HG02970 (cell line): ENCODE measurements at regions not wholly inside any gene's neighbourhood (a gene's known extent, or its start where the extent isn't known, plus 50 kb on each side); places are given as distances from the start of the nearest gene placed in this dataset.

ENCODE experiments used
- ATAC-seq: cut with Tn5 transposase; IDR thresholded peaks from one replicate; pipeline ENCODE4 v1.9.1; 2021; ENCODE audit warnings: mild to moderate bottlenecking, moderate library complexity, moderate number of reproducible peaks; ENCODE audit not compliant: unreplicated experiment, low FRiP score

DNA sequence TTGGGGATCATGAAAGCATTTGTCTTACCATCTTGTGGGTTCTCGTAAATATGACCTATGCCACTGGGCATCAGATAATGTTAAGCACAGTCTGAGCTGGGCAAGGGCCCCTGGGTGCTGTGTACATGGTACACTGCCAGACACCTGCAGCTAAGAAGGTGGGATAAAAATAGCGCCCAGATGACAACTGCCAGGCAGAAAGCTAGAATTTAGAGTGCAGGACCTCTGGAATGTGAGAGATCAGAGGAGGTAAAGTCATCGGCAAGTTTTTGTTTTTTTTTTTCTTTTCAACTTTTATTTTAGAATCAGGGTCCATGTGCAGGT lies 53.8 kb upstream of the CYRIA start:
- ATAC-seq, result no peak

DNA sequence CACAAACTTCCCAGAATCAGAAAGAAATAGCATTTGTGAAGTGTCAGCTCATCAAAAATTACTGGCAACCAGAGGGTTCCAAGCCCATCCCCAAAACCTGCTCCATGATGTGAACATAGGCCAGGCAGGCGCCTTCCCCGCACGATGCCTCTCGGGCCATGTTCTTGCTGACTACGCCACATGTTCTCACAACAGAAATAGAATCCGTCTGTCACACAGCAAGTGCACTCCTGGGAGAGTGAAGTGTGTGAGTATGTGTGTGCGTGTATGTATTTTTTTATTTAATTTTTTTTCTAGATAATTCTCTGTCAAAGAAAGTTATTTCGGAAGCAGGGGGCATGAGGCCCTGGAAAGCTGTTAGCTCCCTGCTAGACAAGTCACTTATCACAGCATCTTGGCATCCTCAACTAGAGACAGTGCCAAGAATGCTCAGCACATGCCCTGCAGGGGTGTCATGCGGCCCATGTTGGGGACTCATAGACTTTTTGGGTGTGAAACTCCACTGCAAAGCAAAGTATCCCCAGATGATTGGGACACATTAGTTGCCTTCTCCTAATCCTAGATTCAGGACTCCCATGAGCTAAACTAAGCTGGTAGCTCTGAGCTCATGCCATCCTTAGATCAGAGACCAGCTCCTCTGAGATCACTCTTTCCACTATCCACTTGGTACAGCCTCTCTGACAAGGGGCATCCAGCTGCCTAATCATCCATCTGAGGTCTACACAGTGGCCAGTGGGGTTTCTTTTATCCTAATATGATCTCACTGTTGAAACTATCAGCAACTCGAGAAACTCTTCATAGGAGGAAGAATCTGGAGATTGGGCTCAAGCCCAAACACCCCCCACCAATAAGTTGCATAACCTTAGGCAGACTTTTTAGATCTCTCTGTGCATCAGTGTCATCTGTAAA lies 53.2 kb upstream of the CYRIA start:
- no peak for ATAC-seq

GRCh38 chr2:16717477-16717876 lies 51.8 kb upstream of the CYRIA start:
- no peak for ATAC-seq

GRCh38 chr2:16716944-16717343 lies 51.3 kb upstream of the CYRIA start:
- ATAC-seq, result no peak

- no peak for ATAC-seq
Measured at GRCh38 chr2:16716024-16716423, 50.4 kb upstream of the CYRIA start.
